H9 (cell line): ENCODE measurements at regions not wholly inside any gene's neighbourhood (a gene's known extent, or its start where the extent isn't known, plus 50 kb on each side); places are given as distances from the start of the nearest gene placed in this dataset.

Source experiments
- DNase-seq: peaks from one replicate; pipeline ENCODE4 v3.0.0-alpha.2; 2017
- H2AFZ ChIP-seq: one replicate; pipeline ENCODE4 v1.6.1; 2013; ENCODE audit warnings: mild to moderate bottlenecking, low read length, control low read depth, moderate library complexity
- H2AK5ac ChIP-seq: 2 replicates; pipeline ENCODE4 v1.6.1; 2013; ENCODE audit warnings: low read length, control low read depth, mixed read lengths; ENCODE audit not compliant: insufficient read length
- H2BK120ac ChIP-seq: one replicate; pipeline ENCODE4 v1.6.1; 2013; ENCODE audit warnings: low read depth, mild to moderate bottlenecking, low read length, control low read depth, inconsistent platforms; ENCODE audit not compliant: poor library complexity, severe bottlenecking
- H2BK12ac ChIP-seq: 2 replicates; pipeline ENCODE4 v1.6.1; 2013; ENCODE audit warnings: low read length, control low read depth, mixed read lengths, low read depth; ENCODE audit not compliant: insufficient read length
- H2BK15ac ChIP-seq: 2 replicates; pipeline ENCODE4 v1.6.1; 2013; ENCODE audit warnings: low read depth, low read length, control low read depth
- H2BK20ac ChIP-seq: one replicate; pipeline ENCODE4 v1.6.1; 2013; ENCODE audit warnings: low read depth, mild to moderate bottlenecking, low read length, control low read depth, inconsistent platforms; ENCODE audit not compliant: poor library complexity, severe bottlenecking
- H2BK5ac ChIP-seq: 2 replicates; pipeline ENCODE4 v1.6.1; 2013; ENCODE audit warnings: low read length, control low read depth, mixed read lengths; ENCODE audit not compliant: insufficient read length
- H3K14ac ChIP-seq: 2 replicates; pipeline ENCODE4 v1.6.1; 2013; ENCODE audit warnings: low read length, control low read depth; ENCODE audit not compliant: insufficient read depth
- H3K18ac ChIP-seq: 2 replicates; pipeline ENCODE4 v1.6.1; 2013; ENCODE audit warnings: low read depth, mild to moderate bottlenecking, mixed read lengths, low read length, control low read depth; ENCODE audit not compliant: insufficient read length
- H3K23ac ChIP-seq: 2 replicates; pipeline ENCODE4 v1.6.1; 2013; ENCODE audit warnings: low read length, control low read depth, mixed read lengths, low read depth; ENCODE audit not compliant: insufficient read length
- H3K23me2 ChIP-seq: 2 replicates; pipeline ENCODE4 v1.6.1; 2013; ENCODE audit warnings: low read depth, mild to moderate bottlenecking, mixed read lengths, low read length, control low read depth; ENCODE audit not compliant: insufficient read length, poor library complexity, severe bottlenecking
- H3K27ac ChIP-seq: 2 replicates; pipeline ENCODE4 v1.5.1; 2013; ENCODE audit warnings: low read length, control low read depth, mixed read lengths, low read depth; ENCODE audit not compliant: insufficient read length
- H3K27me3 ChIP-seq: 2 replicates; pipeline ENCODE4 v1.6.1; 2013; ENCODE audit warnings: low read length, control low read depth, inconsistent platforms; ENCODE audit not compliant: insufficient read depth
- H3K4ac ChIP-seq: 2 replicates; pipeline ENCODE4 v1.6.1; 2013; ENCODE audit warnings: low read depth, mild to moderate bottlenecking, control low read depth, inconsistent platforms, low read length, moderate library complexity
- H3K4me1 ChIP-seq: 2 replicates; pipeline ENCODE4 v1.6.1; 2013; ENCODE audit warnings: low read length, control low read depth, inconsistent platforms; ENCODE audit not compliant: insufficient read depth
- H3K4me2 ChIP-seq: 2 replicates; pipeline ENCODE4 v1.6.1; 2013; ENCODE audit warnings: low read length, control low read depth, mixed read lengths; ENCODE audit not compliant: insufficient read length, insufficient read depth
- H3K56ac ChIP-seq: 2 replicates; pipeline ENCODE4 v1.6.1; 2013; ENCODE audit warnings: low read depth, mild to moderate bottlenecking, mixed read lengths, low read length, control low read depth; ENCODE audit not compliant: insufficient read length
- H3K79me1 ChIP-seq: 2 replicates; pipeline ENCODE4 v1.6.1; 2013; ENCODE audit warnings: low read depth, mild to moderate bottlenecking, moderate library complexity, low read length, control low read depth, inconsistent platforms; ENCODE audit not compliant: insufficient read depth, poor library complexity, severe bottlenecking
- H3K79me2 ChIP-seq: 2 replicates; pipeline ENCODE4 v1.6.1; 2013; ENCODE audit warnings: low read length, control low read depth, inconsistent platforms; ENCODE audit not compliant: insufficient read depth
- H3K9ac ChIP-seq: 2 replicates; pipeline ENCODE4 v1.6.1; 2013; ENCODE audit warnings: low read length, control low read depth, mixed read lengths; ENCODE audit not compliant: insufficient read length; ENCODE audit errors: extremely low read depth
- H3K9me3 ChIP-seq: one replicate; pipeline ENCODE4 v1.6.1; 2013; ENCODE audit warnings: low read depth, low read length, inconsistent platforms; ENCODE audit not compliant: control insufficient read depth
- H3T11ph ChIP-seq: one replicate; pipeline ENCODE4 v1.6.1; 2013; ENCODE audit warnings: mild to moderate bottlenecking, low read length, control low read depth, inconsistent platforms
- H4K20me1 ChIP-seq: one replicate; pipeline ENCODE4 v1.6.1; 2013; ENCODE audit not compliant: control insufficient read depth, insufficient read length, insufficient read depth
- H4K5ac ChIP-seq: 2 replicates; pipeline ENCODE4 v1.6.1; 2013; ENCODE audit warnings: low read depth, mild to moderate bottlenecking, mixed read lengths, low read length, control low read depth; ENCODE audit not compliant: insufficient read length
- H4K8ac ChIP-seq: replicated peaks from 2 replicates; pipeline ENCODE4 v1.6.1; 2013; ENCODE audit warnings: low read length, control low read depth, mixed read lengths, low read depth; ENCODE audit not compliant: insufficient read length
- H4K91ac ChIP-seq: 2 replicates; pipeline ENCODE4 v1.6.1; 2013; ENCODE audit warnings: low read depth, mild to moderate bottlenecking, moderate library complexity, mixed read lengths, low read length, control low read depth; ENCODE audit not compliant: insufficient read length
- H3K27ac Mint-ChIP-seq, 3 experiments: 2 replicates in 2 of 3; 3 replicates in 1 of 3; pipeline ENCODE4 v1.8.0; 2020 to 2021; ENCODE audit warnings: mixed read lengths in 3 of 3, mild to moderate bottlenecking in 1 of 3, moderate library complexity in 1 of 3
- H3K27me3 Mint-ChIP-seq: 2 replicates; pipeline ENCODE4 v1.8.0; 2021; ENCODE audit warnings: low read depth, mild to moderate bottlenecking, moderate library complexity, mixed read lengths
- H3K36me3 Mint-ChIP-seq, 3 experiments: 2 replicates in 2 of 3; 3 replicates in 1 of 3; pipeline ENCODE4 v1.8.0; 2020 to 2021; ENCODE audit warnings: low read depth in 3 of 3, mixed read lengths in 3 of 3; ENCODE audit not compliant: insufficient read depth in 1 of 3
- H3K4me1 Mint-ChIP-seq, 2 experiments: 2 replicates each; pipeline ENCODE4 v1.8.0; 2020; ENCODE audit warnings: mixed read lengths in 2 of 2
- H3K4me3 Mint-ChIP-seq, 2 experiments: 2 replicates in 1 of 2; 3 replicates in 1 of 2; pipeline ENCODE4 v1.8.0; 2020 to 2021; ENCODE audit warnings: mild to moderate bottlenecking in 2 of 2, mixed read lengths in 2 of 2, moderate library complexity in 1 of 2
- H3K9me3 Mint-ChIP-seq, 2 experiments: 2 replicates in 1 of 2; 3 replicates in 1 of 2; pipeline ENCODE4 v1.8.0; 2020; ENCODE audit warnings: mild to moderate bottlenecking in 2 of 2, mixed read lengths in 2 of 2, moderate library complexity in 1 of 2
- WGBS: extraction: QIAGEN DNeasy Blood & Tissue Kit; methylation state at CpG from one replicate; pipeline ENCODE4 v1.1.7; 2013; ENCODE audit warnings: missing lambda C conversion rate, low lambda C conversion rate, mixed read lengths; ENCODE audit not compliant: insufficient read length; ENCODE audit errors: extremely low coverage; 5-methylcytosine and 5-hydroxymethylcytosine counted together
- TF ChIP-seq, protein P1 (sequence below): fragments of 200-600 bp; sonication (generic); conservative IDR thresholded peaks from 3 replicates; pipeline ENCODE4 v1.8.0; 2021; ENCODE audit warnings: antibody characterized with exemption, mild to moderate bottlenecking

GRCh38 chr13:84677836-84678235 is 795.6 kb upstream of the SLITRK1 start:
- Histone ChIP-seq H2AK5ac (no peak overlapping the region), H3K56ac (no peak overlapping the region), H3K79me2 (no peaks in the 10 kb centered on the region), H2BK12ac (no peak overlapping the region), H2AFZ (no peak overlapping the region), H3K4me1 (0 out of 2 replicates have a peak, but pooled peaks cover 2% of the 10 kb centered on the region), H4K8ac (no peak overlapping the region), H4K91ac (no peak overlapping the region), H3K23ac (no peak overlapping the region), H3K27ac (no peak overlapping the region), H2BK5ac (no peak overlapping the region), H3K23me2 (no peaks in the 10 kb centered on the region), H3K27me3 (no peaks in the 10 kb centered on the region), H3K9ac (no peak overlapping the region), H2BK120ac (no peak overlapping the region), H4K20me1 (no peaks in the 10 kb centered on the region), H3K9me3 (no peaks in the 10 kb centered on the region), H2BK20ac (no peak overlapping the region), H3K14ac (no peak overlapping the region), H3K79me1 (no peaks in the 10 kb centered on the region), H4K5ac (no peak overlapping the region), H3K18ac (no peak overlapping the region), H3K4me2 (no peak overlapping the region), H2BK15ac (no peak overlapping the region), H3T11ph (no peak overlapping the region), H3K4ac (no peak overlapping the region)
- Mint-ChIP-seq H3K4me1 (peaks cover 3 to 6% of the 10 kb centered on the region in 2 experiments), H3K36me3 (no peaks in the 10 kb centered on the region), H3K9me3 (no peaks in the 10 kb centered on the region), H3K27me3 (no peaks in the 10 kb centered on the region), H3K4me3 (no peak overlapping the region), H3K27ac (no peak overlapping the region)
- no peak for DNase-seq
- TF ChIP-seq, protein P1, sequence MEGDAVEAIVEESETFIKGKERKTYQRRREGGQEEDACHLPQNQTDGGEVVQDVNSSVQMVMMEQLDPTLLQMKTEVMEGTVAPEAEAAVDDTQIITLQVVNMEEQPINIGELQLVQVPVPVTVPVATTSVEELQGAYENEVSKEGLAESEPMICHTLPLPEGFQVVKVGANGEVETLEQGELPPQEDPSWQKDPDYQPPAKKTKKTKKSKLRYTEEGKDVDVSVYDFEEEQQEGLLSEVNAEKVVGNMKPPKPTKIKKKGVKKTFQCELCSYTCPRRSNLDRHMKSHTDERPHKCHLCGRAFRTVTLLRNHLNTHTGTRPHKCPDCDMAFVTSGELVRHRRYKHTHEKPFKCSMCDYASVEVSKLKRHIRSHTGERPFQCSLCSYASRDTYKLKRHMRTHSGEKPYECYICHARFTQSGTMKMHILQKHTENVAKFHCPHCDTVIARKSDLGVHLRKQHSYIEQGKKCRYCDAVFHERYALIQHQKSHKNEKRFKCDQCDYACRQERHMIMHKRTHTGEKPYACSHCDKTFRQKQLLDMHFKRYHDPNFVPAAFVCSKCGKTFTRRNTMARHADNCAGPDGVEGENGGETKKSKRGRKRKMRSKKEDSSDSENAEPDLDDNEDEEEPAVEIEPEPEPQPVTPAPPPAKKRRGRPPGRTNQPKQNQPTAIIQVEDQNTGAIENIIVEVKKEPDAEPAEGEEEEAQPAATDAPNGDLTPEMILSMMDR: no peak
- WGBS: no CpG with 5 or more reads among the region's 2 CpGs
